ENCODE measurements at regions not wholly inside any gene's neighbourhood (a gene's known extent, or its start where the extent isn't known, plus 50 kb on each side); places are given as distances from the start of the nearest gene placed in this dataset.

GRCh38 chr12:75674393-75674792, 163.0 kb upstream of the KRR1 start:
- H3K27ac Mint-ChIP-seq, result no peak overlapping the region
- H3K9me3 Mint-ChIP-seq, result no peaks in the 10 kb centered on the region
- H3K4me1 Mint-ChIP-seq, result no peaks in the 10 kb centered on the region
- intact Hi-C loops (cut with micrococcal nuclease), result no loop called here
- no peak overlapping the region for H3K4me3 Mint-ChIP-seq
- no peak for DNase-seq
- H3K27me3 Mint-ChIP-seq, result peaks cover 2% of the 10 kb centered on the region
- no peaks in the 10 kb centered on the region for H3K36me3 Mint-ChIP-seq (ENCODE audit: low read depth)

GRCh38 chr12:75672200-75672599, 160.8 kb upstream of the KRR1 start:
- Mint-ChIP-seq H3K4me1 (no peaks in the 10 kb centered on the region), H3K36me3 (ENCODE audit: low read depth) (no peaks in the 10 kb centered on the region), H3K9me3 (no peaks in the 10 kb centered on the region), H3K27ac (no peak overlapping the region), H3K27me3 (peaks cover 4% of the 10 kb centered on the region), H3K4me3 (no peak overlapping the region)
- no peak for DNase-seq
- intact Hi-C loops (cut with micrococcal nuclease), result no loop called here

DNA sequence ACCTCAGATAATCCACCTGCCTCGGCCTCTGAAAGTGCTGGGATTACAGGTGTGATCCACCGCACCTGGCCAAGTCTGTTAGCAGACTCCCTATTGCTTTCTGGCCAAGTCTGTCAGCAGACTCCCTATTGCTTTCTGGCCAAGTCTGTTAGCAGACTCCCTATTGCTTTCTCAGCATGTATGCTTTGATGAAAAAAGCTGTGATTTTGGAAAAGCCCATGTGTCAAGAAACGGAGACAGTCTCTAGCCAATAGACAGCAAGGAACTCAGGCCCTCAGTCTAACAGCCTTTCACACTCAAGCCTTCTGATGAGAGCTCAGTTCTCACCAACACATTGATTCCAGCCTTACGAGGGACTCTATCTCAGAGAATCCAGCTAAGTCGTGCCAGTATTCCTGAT, 158.8 kb upstream of the KRR1 start:
- no peak for DNase-seq
- intact Hi-C loops (cut with micrococcal nuclease), result no loop called here
- Mint-ChIP-seq H3K27ac (no peak overlapping the region), H3K27me3 (peaks cover 4% of the 10 kb centered on the region), H3K36me3 (ENCODE audit: low read depth) (no peaks in the 10 kb centered on the region), H3K4me1 (no peaks in the 10 kb centered on the region), H3K9me3 (no peaks in the 10 kb centered on the region), H3K4me3 (no peak overlapping the region)

DNA sequence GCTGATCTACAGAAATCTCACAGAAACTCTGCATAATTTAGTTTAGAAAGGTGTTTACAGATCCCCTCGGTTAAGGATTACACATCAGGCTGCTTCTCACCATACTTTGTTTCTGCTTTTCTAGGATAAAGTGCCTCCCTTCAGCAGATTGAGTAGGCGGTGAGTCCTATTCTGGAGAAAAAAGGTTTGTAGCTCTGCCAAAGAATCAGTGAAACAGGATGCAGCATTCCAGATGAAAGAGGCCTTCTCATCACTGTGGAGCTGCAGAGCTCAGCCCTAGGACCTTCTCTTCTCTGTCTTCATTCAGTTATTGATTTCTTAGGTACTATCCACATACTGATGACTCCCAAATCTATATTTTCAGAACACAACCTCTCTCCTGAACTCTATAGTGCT, 155.5 kb upstream of the KRR1 start:
- intact Hi-C loops (cut with micrococcal nuclease), result no loop called here
- H3K4me1 Mint-ChIP-seq, result no peaks in the 10 kb centered on the region
- no peaks in the 10 kb centered on the region for H3K36me3 Mint-ChIP-seq (ENCODE audit: low read depth)
- H3K27ac Mint-ChIP-seq, result no peak overlapping the region
- H3K27me3 Mint-ChIP-seq, result peaks cover 6% of the 10 kb centered on the region
- H3K9me3 Mint-ChIP-seq, result no peaks in the 10 kb centered on the region
- DNase-seq, result no peak
- no peak overlapping the region for H3K4me3 Mint-ChIP-seq

DNA sequence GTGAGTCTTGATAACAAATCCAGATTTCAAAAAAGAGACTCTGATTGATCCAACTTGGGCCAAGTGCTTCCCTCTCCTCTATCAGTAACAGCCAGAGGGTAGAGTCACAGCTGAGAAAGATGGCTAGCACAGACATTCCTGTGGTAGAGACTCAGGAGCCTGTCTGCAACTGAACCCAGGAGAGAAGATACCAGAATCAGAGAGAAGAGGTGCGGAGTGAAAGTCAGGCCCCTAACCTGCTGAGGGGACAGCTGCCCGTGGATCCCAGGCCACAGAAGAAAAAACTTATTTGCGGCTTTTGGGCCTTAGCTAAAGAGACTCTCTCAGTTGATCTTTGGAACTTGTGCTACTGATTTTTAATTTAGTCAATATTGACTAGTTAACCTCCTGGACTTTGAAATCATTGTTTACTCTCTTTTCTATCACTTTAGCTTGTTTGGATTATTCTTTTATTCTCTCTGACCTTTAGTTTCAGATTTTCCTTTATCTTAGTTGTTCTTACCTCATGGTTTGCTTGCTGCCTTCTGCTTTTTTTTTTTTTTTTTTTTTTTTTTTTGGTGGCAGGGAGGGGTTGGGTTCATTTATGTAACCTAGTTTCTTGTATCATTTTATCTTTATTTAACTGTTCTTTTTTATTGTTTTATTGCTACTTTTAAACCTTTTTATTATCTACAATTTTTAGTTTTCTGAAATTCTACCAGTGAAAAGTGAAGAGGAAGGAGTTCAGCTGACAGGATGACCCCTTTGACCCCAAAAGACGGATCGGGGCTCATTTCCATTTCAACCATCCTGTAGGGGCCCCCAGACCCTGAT, 154.9 kb upstream of the KRR1 start:
- no peaks in the 10 kb centered on the region for H3K9me3 Mint-ChIP-seq
- H3K4me3 Mint-ChIP-seq, result no peak overlapping the region
- no peak for DNase-seq
- H3K36me3 Mint-ChIP-seq (ENCODE audit: low read depth), result no peaks in the 10 kb centered on the region
- no peak overlapping the region for H3K27ac Mint-ChIP-seq
- intact Hi-C loops (cut with micrococcal nuclease), result no loop called here
- peaks cover 6% of the 10 kb centered on the region for H3K27me3 Mint-ChIP-seq
- H3K4me1 Mint-ChIP-seq, result no peaks in the 10 kb centered on the region

DNA sequence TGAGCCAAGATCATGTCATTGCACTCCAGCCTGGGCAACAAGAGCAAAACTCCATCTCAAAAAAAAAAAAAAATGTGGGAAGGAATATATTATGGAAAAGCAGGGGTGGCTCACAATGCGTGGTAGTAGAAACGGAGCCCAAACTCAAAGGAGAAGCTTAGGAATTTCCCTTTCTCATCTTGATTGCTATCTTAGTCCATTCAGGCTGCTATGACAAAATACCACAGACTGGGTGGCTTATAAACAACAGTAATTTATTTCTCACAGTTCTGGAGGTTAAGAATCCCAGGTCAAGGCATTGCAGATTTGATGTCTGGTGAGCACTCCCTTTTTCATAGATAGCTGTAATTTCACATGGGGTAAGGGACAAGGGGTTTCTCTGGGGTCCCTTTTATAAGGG, 153.8 kb upstream of the KRR1 start:
- Mint-ChIP-seq H3K36me3 (ENCODE audit: low read depth) (no peaks in the 10 kb centered on the region), H3K27me3 (peaks cover 6% of the 10 kb centered on the region), H3K27ac (no peak overlapping the region), H3K4me3 (no peak overlapping the region), H3K9me3 (no peaks in the 10 kb centered on the region), H3K4me1 (no peaks in the 10 kb centered on the region)
- intact Hi-C loops (cut with micrococcal nuclease), result no loop called here
- no peak for DNase-seq

GRCh38 chr12:75662511-75663159, 151.2 kb upstream of the KRR1 start:
- peaks cover 5% of the 10 kb centered on the region for H3K27me3 Mint-ChIP-seq
- intact Hi-C loops (cut with micrococcal nuclease), result no loop called here
- H3K27ac Mint-ChIP-seq, result no peak overlapping the region

DNA sequence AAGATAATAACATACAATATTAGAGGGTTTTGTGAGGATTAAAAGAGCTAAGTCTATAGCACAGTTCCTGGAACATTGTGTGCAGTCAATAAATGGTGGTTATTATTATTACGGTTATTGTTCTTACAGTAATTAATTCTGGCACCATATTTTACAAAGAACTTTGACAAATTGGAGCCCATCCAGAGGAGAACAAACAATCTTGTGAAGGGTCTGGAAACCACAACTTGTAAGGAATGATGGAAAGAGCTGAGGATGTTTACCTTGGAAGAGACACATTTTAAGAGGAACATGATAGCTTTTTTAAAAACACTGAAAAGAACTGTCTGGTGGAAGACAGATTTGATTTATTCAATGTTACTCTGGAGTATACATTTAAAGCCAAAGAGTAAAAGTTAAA, 150.5 kb upstream of the KRR1 start:
- Mint-ChIP-seq H3K4me3 (no peak overlapping the region), H3K27me3 (peaks cover 4% of the 10 kb centered on the region), H3K9me3 (no peaks in the 10 kb centered on the region), H3K36me3 (ENCODE audit: low read depth) (no peaks in the 10 kb centered on the region), H3K27ac (no peak overlapping the region), H3K4me1 (peaks cover 5% of the 10 kb centered on the region)
- no peak for DNase-seq
- intact Hi-C loops (cut with micrococcal nuclease), result no loop called here

More at GRCh38 chr12:75662511-75663159, 151.2 kb upstream of the KRR1 start:
- no peak for DNase-seq
- H3K9me3 Mint-ChIP-seq, result no peaks in the 10 kb centered on the region
- H3K4me1 Mint-ChIP-seq, result peaks cover 5% of the 10 kb centered on the region
- H3K4me3 Mint-ChIP-seq, result no peak overlapping the region
- no peaks in the 10 kb centered on the region for H3K36me3 Mint-ChIP-seq (ENCODE audit: low read depth)

- intact Hi-C loops (cut with micrococcal nuclease), result no loop called here
- no peaks in the 10 kb centered on the region for H3K36me3 Mint-ChIP-seq (ENCODE audit: low read depth)
- H3K4me3 Mint-ChIP-seq, result no peak overlapping the region
- H3K4me1 Mint-ChIP-seq, result peaks cover 8% of the 10 kb centered on the region
- H3K9me3 Mint-ChIP-seq, result peaks cover under 1% of the 10 kb centered on the region
- H3K27me3 Mint-ChIP-seq, result peaks cover 4% of the 10 kb centered on the region
- no peak overlapping the region for H3K27ac Mint-ChIP-seq
- no peak for DNase-seq
Observed at GRCh38 chr12:75660805-75661404, 149.5 kb upstream of the KRR1 start.

DNA sequence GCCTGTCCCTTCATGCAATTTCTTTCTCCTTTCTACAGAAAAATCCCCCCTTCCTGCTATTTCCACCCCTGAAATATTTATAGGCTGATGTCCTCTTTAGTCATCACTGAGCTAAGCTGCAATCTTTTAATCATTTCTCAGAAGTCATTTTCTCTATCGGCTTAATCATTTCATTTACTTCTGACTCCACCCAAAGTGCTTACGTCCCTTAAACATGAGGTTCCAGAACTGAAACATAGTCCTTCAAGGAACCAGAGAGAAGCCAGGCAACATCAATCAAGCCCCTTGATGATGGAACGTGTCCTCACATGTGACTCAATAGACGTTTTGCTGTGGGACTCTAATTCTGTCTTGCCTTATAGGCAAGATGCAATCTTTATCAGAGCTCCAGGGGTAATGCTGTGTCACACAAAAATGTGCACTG, 148.7 kb upstream of the KRR1 start:
- DNase-seq, result no peak
- H3K27me3 Mint-ChIP-seq, result peaks cover 4% of the 10 kb centered on the region
- intact Hi-C loops (cut with micrococcal nuclease), result no loop called here
- no peak overlapping the region for H3K4me3 Mint-ChIP-seq
- H3K9me3 Mint-ChIP-seq, result peaks cover 8% of the 10 kb centered on the region
- no peak overlapping the region for H3K27ac Mint-ChIP-seq
- H3K4me1 Mint-ChIP-seq, result peaks cover 16% of the 10 kb centered on the region
- no peaks in the 10 kb centered on the region for H3K36me3 Mint-ChIP-seq (ENCODE audit: low read depth)

GRCh38 chr12:75658901-75659823, 147.8 kb upstream of the KRR1 start:
- intact Hi-C loops (cut with micrococcal nuclease), result loop anchor here (1.0 to 5.0 kb wide), 2 partner anchors 18 to 63 kb away; no protein-coding TSS in a partner anchor
- Mint-ChIP-seq H3K27me3 (peaks cover 4% of the 10 kb centered on the region), H3K4me3 (no peak overlapping the region), H3K4me1 (peaks cover 19% of the 10 kb centered on the region), H3K9me3 (peaks cover 8% of the 10 kb centered on the region), H3K36me3 (ENCODE audit: low read depth) (no peaks in the 10 kb centered on the region), H3K27ac (peak overlapping the region; percentile 35)
- peak; percentile 66 for DNase-seq

DNA sequence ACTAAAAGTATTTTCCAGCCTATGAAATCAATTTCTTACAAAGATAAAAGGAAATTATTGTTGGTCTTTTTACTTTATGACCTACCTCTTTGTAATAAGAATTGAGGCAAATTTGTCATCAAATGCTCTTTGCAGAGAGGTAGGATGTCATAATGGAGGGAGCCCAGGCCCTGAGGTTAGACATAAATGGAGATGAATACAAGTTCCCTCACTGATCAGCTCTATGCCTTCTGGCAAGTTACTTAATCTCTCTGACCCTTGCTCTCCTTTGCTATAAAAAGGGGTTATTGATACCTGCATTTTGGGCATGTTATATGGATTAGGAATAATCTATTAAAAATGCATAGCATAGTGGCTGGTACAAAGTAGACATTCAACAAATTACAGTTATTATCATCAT, 146.9 kb upstream of the KRR1 start:
- Mint-ChIP-seq H3K4me3 (no peak overlapping the region), H3K27ac (no peak overlapping the region), H3K9me3 (peaks cover 14% of the 10 kb centered on the region), H3K4me1 (peaks cover 21% of the 10 kb centered on the region), H3K27me3 (peaks cover 5% of the 10 kb centered on the region), H3K36me3 (ENCODE audit: low read depth) (no peaks in the 10 kb centered on the region)
- intact Hi-C loops (cut with micrococcal nuclease), result loop anchor here (1.0 to 5.0 kb wide), 2 partner anchors 17 to 64 kb away; no protein-coding TSS in a partner anchor
- DNase-seq, result no peak

DNA sequence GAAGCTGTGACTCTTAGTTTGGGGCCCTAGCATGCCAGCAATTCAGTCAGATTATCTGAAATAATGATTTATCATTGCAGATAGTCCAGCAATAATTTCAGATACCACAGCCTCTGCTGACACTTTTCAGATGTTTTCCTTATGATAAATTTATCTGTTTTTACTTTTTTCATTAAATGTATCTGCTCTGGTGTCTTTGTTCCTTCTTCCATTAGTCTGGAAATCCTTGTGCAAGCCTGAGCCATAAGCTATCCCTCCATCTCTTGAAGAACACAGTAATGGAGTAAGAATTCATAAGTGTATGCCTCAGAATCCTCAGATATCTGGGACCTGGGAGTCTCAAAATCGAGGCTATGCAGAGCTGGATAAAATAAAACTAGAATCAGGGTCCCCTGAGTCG, 146.4 kb upstream of the KRR1 start:
- Mint-ChIP-seq H3K4me1 (peaks cover 21% of the 10 kb centered on the region), H3K27me3 (peaks cover 5% of the 10 kb centered on the region), H3K9me3 (peaks cover 14% of the 10 kb centered on the region), H3K27ac (no peak overlapping the region), H3K36me3 (ENCODE audit: low read depth) (no peaks in the 10 kb centered on the region), H3K4me3 (no peak overlapping the region)
- no peak for DNase-seq
- intact Hi-C loops (cut with micrococcal nuclease), result loop anchor here (1.0 to 5.0 kb wide), 2 partner anchors 17 to 64 kb away; no protein-coding TSS in a partner anchor
